Psoas muscle (tissue), 7 donors: ENCODE measurements at regions not wholly inside any gene's neighbourhood (a gene's known extent, or its start where the extent isn't known, plus 50 kb on each side); places are given as distances from the start of the nearest gene placed in this dataset.

Experiments
- ATAC-seq, 4 donors: fragments of 200-7000 bp; cut with Tn5 transposase; one replicate each; pipeline ENCODE4 v1.9.1; 2020; ENCODE audit warnings: moderate library complexity in 3 of 4, mild to moderate bottlenecking in 2 of 4
- DNase-seq, 2 donors: peaks; one replicate each; pipeline ENCODE4 v3.0.0-alpha.2; 2020
- H3K27ac ChIP-seq: fragments of 200-600 bp; one replicate; pipeline ENCODE4 v1.8.0; 2022
- H3K27me3 ChIP-seq, 3 donors: fragments of 200-600 bp in 1 of 3; one replicate each; pipeline versions ENCODE4 v1.6.1 to v1.8.0; 2013 to 2022; ENCODE audit warnings: low read length in 2 of 3, mild to moderate bottlenecking in 2 of 3, moderate library complexity in 1 of 3; ENCODE audit not compliant: insufficient read depth in 3 of 3
- H3K36me3 ChIP-seq, 2 donors: fragments of 200-600 bp in 1 of 2; one replicate each; pipeline versions ENCODE4 v1.6.1 to v1.8.0; 2013 to 2022; ENCODE audit warnings: low read depth in 1 of 2, mild to moderate bottlenecking in 1 of 2, moderate library complexity in 1 of 2; ENCODE audit not compliant: insufficient read depth in 1 of 2
- H3K4me1 ChIP-seq: fragments of 200-600 bp; one replicate; pipeline ENCODE4 v1.8.0; 2022
- H3K4me3 ChIP-seq: fragments of 200-600 bp; one replicate; pipeline ENCODE4 v1.8.0; 2022; ENCODE audit warnings: mild to moderate bottlenecking
- H3K9me3 ChIP-seq: fragments of 200-600 bp; one replicate; pipeline ENCODE4 v1.8.0; 2022
- CTCF ChIP-seq: fragments of 200-600 bp; IDR thresholded peaks from one replicate; pipeline ENCODE4 v1.8.0; 2022; ENCODE audit warnings: antibody characterized with exemption
- WGBS, 3 donors: extraction: QIAGEN DNeasy Blood & Tissue Kit; methylation state at CpG; one replicate each; pipeline versions ENCODE4 v1.1.6 to v1.1.7; 2013; 5-methylcytosine and 5-hydroxymethylcytosine counted together
- intact Hi-C, 2 donors: fragments of 100-400 bp; cut with DNase I; formaldehyde crosslinking; loops; one replicate each; pipeline versions ENCODE4 v1.11.0 to v1.14.2; 2022
- donor health status: healthy with polysubstance abuse.
- donor health status: DM: no; HTN: no; CAD: no; lungs with moderate emphysema.
- donor health status: Bipolar disorder and iron deficiency.
- donor health status: healthy.
- donor health status: DM: yes; HTN: yes; CAD: no.
- donor health status: DM: no; HTN: no; CAD: no.
- donor health status: DM: yes; HTN: yes; CAD: no.

GRCh38 chr1:57982852-57983251, 559.0 kb upstream of the DAB1 start:
- WGBS, 3 donors = 31 to 36% (median 33%) methylated on average over 4 of the region's 4 CpGs
- Histone ChIP-seq H3K9me3 (no peaks in the 10 kb centered on the region), H3K4me3 (no peak overlapping the region), H3K27me3 (no peaks in the 10 kb centered on the region), H3K27ac (no peak overlapping the region), H3K36me3 (no peaks in the 10 kb centered on the region), H3K4me1 (no peaks in the 10 kb centered on the region)
- TF ChIP-seq CTCF = no peak
- intact Hi-C loops = no loop called here
- ATAC-seq (no peak), DNase-seq (no peak)

- H3K9me3 ChIP-seq = no peaks in the 10 kb centered on the region
- no peaks in the 10 kb centered on the region for H3K27me3 ChIP-seq
- ATAC-seq (no peak), DNase-seq (no peak)
- no peak overlapping the region for H3K4me3 ChIP-seq
- H3K27ac ChIP-seq = no peak overlapping the region
- intact Hi-C loops = no loop called here
- 75 to 81% (median 80%) methylated on average over 5 of the region's 5 CpGs for WGBS, 3 donors
- H3K4me1 ChIP-seq = no peaks in the 10 kb centered on the region
- TF ChIP-seq CTCF = no peak
- H3K36me3 ChIP-seq = no peaks in the 10 kb centered on the region
Measured at GRCh38 chr1:57976216-57976615, 552.4 kb upstream of the DAB1 start.

- ATAC-seq (no peak), DNase-seq (no peak)
- no peaks in the 10 kb centered on the region for H3K27me3 ChIP-seq
- no peaks in the 10 kb centered on the region for H3K9me3 ChIP-seq
- H3K36me3 ChIP-seq = no peaks in the 10 kb centered on the region
- 37 to 53% (median 41%) methylated on average over 5 of the region's 5 CpGs for WGBS, 3 donors
- no peaks in the 10 kb centered on the region for H3K4me1 ChIP-seq
- H3K27ac ChIP-seq = no peak overlapping the region
- intact Hi-C loops = no loop called here
- no peak overlapping the region for H3K4me3 ChIP-seq
- no peak for TF ChIP-seq CTCF
Measured at GRCh38 chr1:57968321-57968720, 544.5 kb upstream of the DAB1 start.

GRCh38 chr1:57966751-57967406, 543.0 kb upstream of the DAB1 start:
- no peak for DNase-seq
- 60 to 69% (median 64%) methylated on average over 3 of the region's 3 CpGs for WGBS, 3 donors
- H3K27me3 ChIP-seq = no peaks in the 10 kb centered on the region
- no peaks in the 10 kb centered on the region for H3K36me3 ChIP-seq
- H3K4me1 ChIP-seq = no peaks in the 10 kb centered on the region
- intact Hi-C loops = no loop called here
- H3K27ac ChIP-seq = no peak overlapping the region
- no peaks in the 10 kb centered on the region for H3K9me3 ChIP-seq
- no peak overlapping the region for H3K4me3 ChIP-seq
- ATAC-seq = no peak
- no peak for TF ChIP-seq CTCF

GRCh38 chr1:57966340-57966739, 542.5 kb upstream of the DAB1 start:
- no peak for TF ChIP-seq CTCF
- H3K9me3 ChIP-seq = no peaks in the 10 kb centered on the region
- no peaks in the 10 kb centered on the region for H3K4me1 ChIP-seq
- no peak overlapping the region for H3K27ac ChIP-seq
- no peaks in the 10 kb centered on the region for H3K36me3 ChIP-seq
- DNase-seq (no peak), ATAC-seq (no peak)
- H3K4me3 ChIP-seq = no peak overlapping the region
- 67 to 73% (median 72%) methylated on average over 5 of the region's 5 CpGs for WGBS, 3 donors
- H3K27me3 ChIP-seq = no peaks in the 10 kb centered on the region
- intact Hi-C loops = no loop called here
